NCI-H2107 treated with DMSO at 0.1 percent for 48 hours (cell line): ENCODE measurements at regions not wholly inside any gene's neighbourhood (a gene's known extent, or its start where the extent isn't known, plus 50 kb on each side); places are given as distances from the start of the nearest gene placed in this dataset.

ENCODE experiments used
- DNase-seq: peaks from one replicate; lab custom pipeline; 2025; ENCODE audit not compliant: unreplicated experiment; lab: John Stamatoyannopoulos, UW

DNA sequence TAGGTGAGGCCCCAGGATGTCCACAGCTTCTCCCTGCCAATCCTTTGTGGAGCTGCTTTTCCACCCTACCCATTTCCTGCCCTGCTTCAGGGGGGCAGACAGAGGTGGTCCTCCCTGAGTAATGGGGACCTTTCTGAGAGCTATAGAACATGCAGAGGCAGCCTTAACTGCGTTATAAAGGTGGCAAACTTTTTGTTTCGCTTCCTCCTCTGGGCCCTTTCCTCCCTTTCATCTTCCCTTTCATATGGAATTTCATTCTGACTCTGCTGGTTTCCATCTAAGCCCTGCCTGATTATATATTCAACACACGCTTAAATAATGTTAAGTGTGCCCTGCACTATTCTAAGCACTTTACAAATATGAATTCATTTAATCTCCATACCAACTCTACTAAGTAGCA, 169.3 kb upstream of the E2F8 start:
- DNase-seq: no peak

DNA sequence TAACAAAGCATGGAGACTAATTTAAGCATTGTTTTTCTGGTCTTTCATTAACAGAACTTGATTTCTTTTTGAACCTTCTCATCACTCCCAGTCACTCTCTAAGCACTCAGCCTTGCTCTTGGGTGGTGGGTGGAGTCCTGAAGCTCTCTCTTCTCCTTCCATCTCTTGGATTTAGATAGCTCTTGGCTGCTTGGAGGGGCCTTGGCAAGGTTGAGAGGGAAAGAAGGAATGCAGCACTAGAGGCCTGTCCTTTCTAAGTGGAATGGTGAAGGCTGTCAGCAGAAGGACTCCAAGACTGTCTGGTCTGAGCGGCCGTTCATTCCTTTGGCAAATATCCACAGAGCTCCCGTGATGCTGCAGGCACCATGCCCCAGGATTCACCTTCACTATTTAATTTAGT, 168.6 kb upstream of the E2F8 start:
- DNase-seq: no peak

DNA sequence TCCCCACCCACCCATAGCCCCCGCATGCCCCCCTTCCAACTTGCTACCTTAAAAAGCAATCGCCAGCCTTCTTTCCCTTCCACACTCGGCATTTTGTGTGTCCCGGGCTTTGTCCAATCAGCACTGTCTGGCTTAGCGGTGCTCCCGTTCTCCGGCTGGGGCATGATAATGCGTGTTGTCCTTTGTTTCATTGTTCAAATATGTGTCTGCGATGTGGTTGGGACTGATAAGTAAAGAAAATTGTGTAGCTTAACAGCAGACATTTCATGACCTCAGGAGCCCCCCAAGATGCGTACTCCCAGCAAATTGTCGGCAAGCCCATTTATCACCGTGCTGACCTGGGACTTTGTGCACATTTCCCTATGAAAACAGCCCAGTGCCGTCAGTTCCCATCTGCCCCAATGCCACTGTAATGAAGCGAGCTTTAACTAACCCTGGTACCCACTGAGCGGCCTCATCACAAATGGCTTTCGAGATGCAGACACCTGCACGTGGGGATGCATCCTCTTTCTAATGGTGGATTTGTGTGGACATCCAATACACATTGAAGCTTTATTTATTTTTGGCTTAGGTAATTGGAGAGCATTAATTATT, 167.0 kb upstream of the E2F8 start:
- no peak for DNase-seq

- DNase-seq: no peak
Observed at GRCh38 chr11:19405966-19406365, 165.2 kb upstream of the E2F8 start.

DNA sequence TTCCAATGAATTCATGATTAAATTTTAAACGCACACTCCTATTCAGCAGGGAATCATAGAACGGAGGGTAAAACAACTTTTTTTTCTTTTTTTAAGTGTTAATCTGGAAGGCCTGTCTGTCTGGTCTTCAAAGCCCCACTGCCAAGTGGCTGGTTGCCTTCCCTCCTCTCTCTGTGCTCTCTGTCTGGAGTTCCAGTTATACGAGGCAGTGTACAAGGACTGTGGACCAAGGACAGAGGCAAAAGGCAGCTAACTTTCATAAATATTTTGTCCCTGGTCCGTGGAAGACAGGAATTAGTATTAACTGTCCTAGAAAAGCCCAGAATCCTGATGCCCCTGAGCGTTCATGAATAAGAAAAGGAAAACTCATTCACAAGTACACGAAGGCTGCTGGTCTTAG, 164.0 kb upstream of the E2F8 start:
- no peak for DNase-seq

- DNase-seq: no peak
Observed at GRCh38 chr11:19403196-19403895, 162.6 kb upstream of the E2F8 start.

DNA sequence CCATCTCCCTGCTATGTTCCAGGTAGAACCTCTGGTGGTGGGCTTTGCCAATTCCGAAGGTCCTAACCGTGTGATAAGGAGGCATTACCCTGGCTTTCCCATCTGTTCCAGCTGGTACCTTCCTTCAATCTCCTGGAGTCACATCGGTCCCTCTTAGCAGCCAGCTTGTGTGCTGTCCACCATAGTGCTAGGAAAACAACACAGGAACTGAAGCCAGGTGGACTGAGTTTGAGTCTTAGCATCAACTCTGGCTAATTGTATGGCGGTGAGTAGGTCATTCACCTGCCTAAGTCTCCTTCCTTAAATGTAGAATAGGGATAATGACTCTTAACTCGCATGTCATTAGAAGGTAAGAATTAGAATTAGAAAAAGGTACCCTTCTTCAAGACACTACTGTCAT, 159.6 kb upstream of the E2F8 start:
- DNase-seq: no peak

GRCh38 chr11:19398772-19399527, 158.2 kb upstream of the E2F8 start:
- no peak for DNase-seq

GRCh38 chr11:19398273-19398672, 157.5 kb upstream of the E2F8 start:
- DNase-seq: no peak

- DNase-seq: no peak
Observed at GRCh38 chr11:19395050-19395449, 154.3 kb upstream of the E2F8 start.

GRCh38 chr11:19394525-19395016, 153.8 kb upstream of the E2F8 start:
- no peak for DNase-seq

DNA sequence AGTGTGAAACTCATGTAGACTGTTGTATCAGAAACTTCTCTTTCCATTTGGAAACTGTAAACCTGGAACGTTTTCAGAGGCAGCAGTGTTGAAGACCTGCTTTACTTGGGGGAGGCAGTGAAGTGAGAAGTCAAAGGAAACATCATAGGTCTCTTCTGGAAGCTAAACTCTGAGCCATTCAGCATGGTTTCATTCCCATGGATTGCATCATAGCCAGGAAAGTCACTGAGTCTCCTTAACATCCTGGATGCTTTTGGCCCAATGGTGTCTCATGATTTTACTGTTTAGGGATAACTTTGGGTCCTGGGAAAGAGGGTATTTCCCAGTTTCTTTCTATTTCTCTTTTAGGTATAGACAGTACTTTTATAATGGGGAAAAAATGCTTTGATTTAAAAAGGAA, 153.2 kb upstream of the E2F8 start:
- DNase-seq: no peak

GRCh38 chr11:19392847-19393518, 152.2 kb upstream of the E2F8 start:
- no peak for DNase-seq

- no peak for DNase-seq
Observed at GRCh38 chr11:19392321-19392720, 151.6 kb upstream of the E2F8 start.

DNA sequence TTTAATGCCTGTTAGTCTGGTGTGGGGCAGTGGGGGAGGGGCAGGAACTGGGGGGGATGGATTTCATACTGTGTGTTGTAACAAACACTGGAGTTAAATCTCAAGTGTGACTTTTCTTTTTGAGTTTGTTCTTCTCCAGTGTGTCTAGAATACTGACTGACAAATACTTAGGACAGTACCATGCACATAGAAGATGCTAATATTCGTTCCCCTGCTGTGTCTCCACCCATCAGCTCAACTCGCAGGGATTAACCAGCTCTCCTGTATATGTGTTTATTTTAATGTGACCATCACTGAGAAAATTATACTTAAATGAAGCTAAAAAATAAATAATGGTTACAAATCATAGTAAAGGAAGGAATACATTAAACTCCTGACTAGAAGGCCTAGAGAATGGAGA, 150.9 kb upstream of the E2F8 start:
- no peak for DNase-seq

GRCh38 chr11:19391026-19391425, 150.3 kb upstream of the E2F8 start:
- DNase-seq: no peak

- no peak for DNase-seq
Observed at GRCh38 chr11:19389787-19390303, 149.1 kb upstream of the E2F8 start.

- no peak for DNase-seq
Observed at GRCh38 chr11:19382131-19382611, 141.4 kb upstream of the E2F8 start.

- DNase-seq: no peak
Observed at GRCh38 chr11:19380375-19380774, 139.6 kb upstream of the E2F8 start.

DNA sequence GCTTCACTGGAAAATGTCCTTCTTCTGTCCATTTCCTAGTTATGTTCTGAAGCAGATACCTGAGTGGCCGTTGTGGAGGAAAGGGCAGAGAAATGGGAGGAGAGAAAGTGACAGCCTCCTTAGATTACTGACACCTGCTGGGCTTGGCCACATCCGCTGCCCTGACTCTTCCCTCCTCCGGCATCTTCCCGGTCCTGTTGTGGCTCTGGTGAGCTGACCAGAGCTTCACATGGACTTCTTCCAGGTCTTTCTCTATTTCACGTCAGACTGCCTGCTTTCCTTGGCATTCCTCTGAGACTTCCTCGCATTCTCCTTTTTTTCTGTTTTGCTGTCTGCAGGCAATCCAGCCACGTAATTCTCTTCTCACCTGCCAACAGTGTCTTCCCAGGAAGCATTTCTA, 138.7 kb upstream of the E2F8 start:
- no peak for DNase-seq

DNA sequence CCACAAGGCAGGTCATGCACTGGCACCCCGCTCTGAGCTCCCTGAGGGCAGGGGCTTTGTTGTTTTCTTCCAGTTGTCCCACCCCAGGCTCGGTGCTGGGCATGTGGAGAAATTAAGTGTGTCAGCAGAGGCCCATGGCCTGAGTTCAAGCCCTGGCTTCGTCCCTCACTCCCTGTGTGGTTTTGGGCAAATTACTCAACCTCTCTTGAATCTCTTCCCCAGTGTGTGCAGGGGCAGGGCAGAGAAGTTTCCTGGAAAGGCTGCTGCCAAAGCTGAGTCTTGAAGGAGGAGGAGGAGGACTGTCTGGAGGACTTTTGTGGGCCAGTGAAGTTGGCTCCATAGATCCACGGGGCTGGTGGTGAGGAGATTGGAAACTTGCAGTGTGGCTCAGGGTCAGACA, 138.1 kb upstream of the E2F8 start:
- DNase-seq: no peak
